ENCODE measurements at regions not wholly inside any gene's neighbourhood (a gene's known extent, or its start where the extent isn't known, plus 50 kb on each side); places are given as distances from the start of the nearest gene placed in this dataset.
"Not testable (repeated sequence)": the region's sequence is repeated elsewhere in the genome, so short reads cannot be mapped to it uniquely, and the experiment has no call there.

- no peak for TF ChIP-seq CTCF (IDR thresholded peaks at IDR 0.05; ENCODE audit: low read depth, low read length, missing control alignments)
- no peak for DNase-seq (ENCODE audit: extremely low read depth, low read depth)
- H3K4me3 ChIP-seq (replicated peaks; ENCODE audit: low read depth, low read length) = no peak overlapping the region
Observed at GRCh38 chr18:71374294-71375000, 1085.6 kb downstream of the SOCS6 start.

GRCh38 chr18:71371951-71372605, 1083.2 kb downstream of the SOCS6 start:
- no peak for TF ChIP-seq CTCF (IDR thresholded peaks at IDR 0.05; ENCODE audit: low read depth, low read length, missing control alignments)
- DNase-seq (ENCODE audit: extremely low read depth, low read depth) = no peak
- H3K4me3 ChIP-seq (replicated peaks; ENCODE audit: low read depth, low read length) = no peak overlapping the region

GRCh38 chr18:71370671-71371445, 1082.0 kb downstream of the SOCS6 start:
- no peak for DNase-seq (ENCODE audit: extremely low read depth, low read depth)
- TF ChIP-seq CTCF (IDR thresholded peaks at IDR 0.05; ENCODE audit: low read depth, low read length, missing control alignments) = no peak
- no peak overlapping the region for H3K4me3 ChIP-seq (replicated peaks; ENCODE audit: low read depth, low read length)

- DNase-seq (ENCODE audit: extremely low read depth, low read depth) = no peak
Observed at GRCh38 chr18:71370095-71370494, 1081.2 kb downstream of the SOCS6 start.

GRCh38 chr18:71362140-71362539, 1073.3 kb downstream of the SOCS6 start:
- no peak for DNase-seq (ENCODE audit: extremely low read depth, low read depth)
- no peak overlapping the region for H3K4me3 ChIP-seq (replicated peaks; ENCODE audit: low read depth, low read length)
- TF ChIP-seq CTCF (IDR thresholded peaks at IDR 0.05; ENCODE audit: low read depth, low read length, missing control alignments) = no peak

More at GRCh38 chr18:71370095-71370494, 1081.2 kb downstream of the SOCS6 start:
- TF ChIP-seq CTCF (IDR thresholded peaks at IDR 0.05; ENCODE audit: low read depth, low read length, missing control alignments) = no peak
- H3K4me3 ChIP-seq (replicated peaks; ENCODE audit: low read depth, low read length) = no peak overlapping the region

GRCh38 chr18:71355599-71355998, 1066.8 kb downstream of the SOCS6 start:
- DNase-seq (ENCODE audit: extremely low read depth, low read depth); H3K4me3 ChIP-seq (replicated peaks; ENCODE audit: low read depth, low read length): not testable (repeated sequence)

GRCh38 chr18:71352618-71353017, 1063.8 kb downstream of the SOCS6 start:
- DNase-seq (ENCODE audit: extremely low read depth, low read depth) = no peak
- no peak for TF ChIP-seq CTCF (IDR thresholded peaks at IDR 0.05; ENCODE audit: low read depth, low read length, missing control alignments)

More at GRCh38 chr18:71352618-71353017, 1063.8 kb downstream of the SOCS6 start:
- H3K4me3 ChIP-seq (replicated peaks; ENCODE audit: low read depth, low read length) = no peak overlapping the region
